Esophagus (tissue), 2 donors: ENCODE measurements at regions not wholly inside any gene's neighbourhood (a gene's known extent, or its start where the extent isn't known, plus 50 kb on each side); places are given as distances from the start of the nearest gene placed in this dataset.

Source experiments
- H3K27ac ChIP-seq, 2 donors: one replicate each; pipeline ENCODE4 v1.5.1; 2013; ENCODE audit warnings: low read depth in 2 of 2, mild to moderate bottlenecking in 2 of 2, inconsistent platforms in 1 of 2, low read length in 1 of 2, moderate library complexity in 1 of 2
- H3K27me3 ChIP-seq, 2 donors: one replicate each; pipeline ENCODE4 v1.6.1; 2013; ENCODE audit warnings: low read length in 2 of 2, control low read depth in 1 of 2, mild to moderate bottlenecking in 1 of 2; ENCODE audit not compliant: insufficient read depth in 2 of 2, control insufficient read depth in 1 of 2
- H3K36me3 ChIP-seq, 2 donors: one replicate each; pipeline ENCODE4 v1.6.1; 2013; ENCODE audit warnings: low read length in 1 of 2; ENCODE audit not compliant: control insufficient read depth in 2 of 2, insufficient read depth in 2 of 2
- H3K4me1 ChIP-seq, 2 donors: one replicate each; pipeline ENCODE4 v1.6.1; 2013; ENCODE audit warnings: low read length in 1 of 2; ENCODE audit not compliant: control insufficient read depth in 2 of 2, insufficient read depth in 2 of 2
- H3K4me3 ChIP-seq, 2 donors: one replicate each; pipeline ENCODE4 v1.5.1; 2013; ENCODE audit warnings: low read length in 2 of 2, mild to moderate bottlenecking in 2 of 2, low read depth in 1 of 2, moderate library complexity in 1 of 2
- H3K9me3 ChIP-seq, 2 donors: one replicate each; pipeline ENCODE4 v1.6.1; 2013; ENCODE audit warnings: mild to moderate bottlenecking in 2 of 2, low read depth in 1 of 2, low read length in 1 of 2, moderate library complexity in 1 of 2; ENCODE audit not compliant: control insufficient read depth in 2 of 2, insufficient read depth in 1 of 2
- WGBS, 2 donors: extraction: QIAGEN DNeasy Blood & Tissue Kit; methylation state at CpG; one replicate each; pipeline ENCODE4 v1.1.7; 2013; 5-methylcytosine and 5-hydroxymethylcytosine counted together
- donor health status: healthy with polysubstance abuse.
- donor health status: Bipolar disorder and iron deficiency.

- H3K36me3 ChIP-seq, result no peaks in the 10 kb centered on the region
- 78% methylated on average over 6 of the region's 6 CpGs for WGBS, 2 donors
- no peak overlapping the region for H3K27ac ChIP-seq
- no peaks in the 10 kb centered on the region for H3K27me3 ChIP-seq
- no peak overlapping the region for H3K4me3 ChIP-seq
- peaks cover 0 to 3% of the 10 kb centered on the region in 2 donors for H3K4me1 ChIP-seq
- H3K9me3 ChIP-seq, result no peaks in the 10 kb centered on the region
These were observed 64.9 kb downstream of the CD2 start for GRCh38 chr1:116819081-116819480.

- peak overlapping the region in 1 of 2 donors; percentile 51 for H3K27ac ChIP-seq
- whole genome bisulfite sequencing, 2 donors, result 43 to 50% methylated on average over 6 of the region's 6 CpGs
These were observed 66.1 kb downstream of the CD2 start for GRCh38 chr1:116820369-116820768.

GRCh38 chr1:116821763-116822162, 67.5 kb downstream of the CD2 start:
- 88 to 92% methylated on average over 2 of the region's 2 CpGs for WGBS, 2 donors
- Histone ChIP-seq H3K4me1 (peaks cover 0 to 6% of the 10 kb centered on the region in 2 donors), H3K9me3 (no peaks in the 10 kb centered on the region), H3K4me3 (no peak overlapping the region), H3K36me3 (no peaks in the 10 kb centered on the region), H3K27me3 (no peaks in the 10 kb centered on the region), H3K27ac (no peak overlapping the region)

More at GRCh38 chr1:116820369-116820768, 66.1 kb downstream of the CD2 start:
- Histone ChIP-seq H3K4me1 (peaks cover 0 to 3% of the 10 kb centered on the region in 2 donors), H3K36me3 (no peaks in the 10 kb centered on the region), H3K4me3 (no peak overlapping the region), H3K9me3 (no peaks in the 10 kb centered on the region), H3K27me3 (no peaks in the 10 kb centered on the region)

- Histone ChIP-seq H3K27me3 (no peaks in the 10 kb centered on the region), H3K27ac (no peak overlapping the region), H3K4me1 (peaks cover 0 to 6% of the 10 kb centered on the region in 2 donors)
These were observed 70.5 kb downstream of the CD2 start for GRCh38 chr1:116824631-116825206.

GRCh38 chr1:116825207-116825719, 71.0 kb downstream of the CD2 start:
- Histone ChIP-seq H3K27ac (no peak overlapping the region), H3K4me1 (peaks cover 0 to 6% of the 10 kb centered on the region in 2 donors), H3K36me3 (no peaks in the 10 kb centered on the region), H3K27me3 (no peaks in the 10 kb centered on the region), H3K4me3 (no peak overlapping the region), H3K9me3 (no peaks in the 10 kb centered on the region)
- WGBS, 2 donors, result 57 to 62% methylated on average over 5 of the region's 5 CpGs

More at GRCh38 chr1:116824631-116825206, 70.5 kb downstream of the CD2 start:
- Histone ChIP-seq H3K9me3 (no peaks in the 10 kb centered on the region), H3K4me3 (no peak overlapping the region), H3K36me3 (no peaks in the 10 kb centered on the region)
- WGBS, 2 donors, result 70 to 81% methylated on average over 5 of the region's 5 CpGs

- no peak overlapping the region for H3K27ac ChIP-seq
- H3K36me3 ChIP-seq, result no peaks in the 10 kb centered on the region
These were observed 71.6 kb downstream of the CD2 start for GRCh38 chr1:116825720-116826438.

GRCh38 chr1:116826818-116827606, 72.8 kb downstream of the CD2 start:
- Histone ChIP-seq H3K36me3 (no peaks in the 10 kb centered on the region), H3K4me1 (peaks cover 0 to 3% of the 10 kb centered on the region in 2 donors), H3K27ac (no peak overlapping the region), H3K4me3 (no peak overlapping the region), H3K27me3 (no peaks in the 10 kb centered on the region), H3K9me3 (no peaks in the 10 kb centered on the region)
- WGBS, 2 donors, result 59 to 62% methylated on average over 9 of the region's 9 CpGs

More at GRCh38 chr1:116825720-116826438, 71.6 kb downstream of the CD2 start:
- peaks cover 0 to 3% of the 10 kb centered on the region in 2 donors for H3K4me1 ChIP-seq
- WGBS, 2 donors, result 77 to 85% methylated on average over 10 of the region's 10 CpGs
- no peak overlapping the region for H3K4me3 ChIP-seq
- no peaks in the 10 kb centered on the region for H3K27me3 ChIP-seq
- H3K9me3 ChIP-seq, result no peaks in the 10 kb centered on the region

- peaks cover 0 to 3% of the 10 kb centered on the region in 2 donors for H3K4me1 ChIP-seq
- H3K4me3 ChIP-seq, result no peak overlapping the region
- H3K36me3 ChIP-seq, result no peaks in the 10 kb centered on the region
- H3K27me3 ChIP-seq, result no peaks in the 10 kb centered on the region
- 87 to 93% methylated on average over 2 of the region's 2 CpGs for WGBS, 2 donors
- no peak overlapping the region for H3K27ac ChIP-seq
- no peaks in the 10 kb centered on the region for H3K9me3 ChIP-seq
These were observed 73.4 kb downstream of the CD2 start for GRCh38 chr1:116827607-116828105.

- H3K36me3 ChIP-seq, result no peaks in the 10 kb centered on the region
- H3K4me3 ChIP-seq, result no peak overlapping the region
- peaks cover 0 to 13% of the 10 kb centered on the region in 2 donors for H3K4me1 ChIP-seq
- H3K9me3 ChIP-seq, result no peaks in the 10 kb centered on the region
- peak overlapping the region; percentile 47 to 49 for H3K27ac ChIP-seq
- no peaks in the 10 kb centered on the region for H3K27me3 ChIP-seq
- WGBS, 2 donors, result 60 to 61% methylated on average over 6 of the region's 6 CpGs
These were observed 77.3 kb upstream of the PTGFRN start for GRCh38 chr1:116832308-116832931.
